HG03066 (cell line): ENCODE measurements at regions not wholly inside any gene's neighbourhood (a gene's known extent, or its start where the extent isn't known, plus 50 kb on each side); places are given as distances from the start of the nearest gene placed in this dataset.

ENCODE experiments used
- ATAC-seq: cut with Tn5 transposase; IDR thresholded peaks from one replicate; pipeline ENCODE4 v1.9.1; 2021; ENCODE audit warnings: low read depth; ENCODE audit not compliant: unreplicated experiment

DNA sequence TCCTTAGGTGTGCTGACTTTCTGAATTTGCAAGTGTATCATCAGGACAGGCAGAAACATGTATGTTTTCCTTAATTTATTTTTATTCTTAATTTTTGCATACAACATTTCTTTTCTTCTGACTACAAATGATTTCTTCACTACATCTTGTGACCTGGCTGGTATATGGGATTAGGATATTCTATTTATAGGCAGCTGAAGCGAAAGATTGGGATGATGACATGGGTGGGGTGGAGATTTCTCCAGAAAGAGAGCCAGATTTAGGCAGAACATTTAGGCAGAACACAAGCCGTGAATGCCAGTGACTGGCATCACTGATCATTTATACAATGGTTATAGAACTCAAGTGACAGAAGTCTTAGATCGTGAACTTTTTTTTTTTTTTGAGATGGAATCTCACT, 256.7 kb downstream of the KLF6 start:
- no peak for ATAC-seq

DNA sequence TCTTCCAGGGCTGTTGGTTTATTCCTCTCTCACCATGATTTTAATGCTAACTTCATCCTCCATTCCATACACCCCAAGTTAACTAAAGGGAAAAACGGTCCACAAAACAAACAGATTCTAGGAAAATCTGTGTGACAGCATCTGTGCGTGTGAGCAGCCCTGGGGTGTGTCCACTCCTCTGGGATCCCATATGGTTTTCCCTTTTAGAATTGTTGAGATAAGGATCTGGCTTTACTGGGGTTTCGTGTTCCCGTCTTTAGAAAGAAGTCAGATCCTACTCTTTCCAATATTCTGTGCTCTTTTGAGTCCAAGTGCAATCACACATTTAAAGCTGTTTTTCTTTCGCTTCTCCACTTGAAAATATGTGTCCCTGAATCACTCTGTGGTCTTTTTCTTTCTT, 257.1 kb downstream of the KLF6 start:
- no peak for ATAC-seq

DNA sequence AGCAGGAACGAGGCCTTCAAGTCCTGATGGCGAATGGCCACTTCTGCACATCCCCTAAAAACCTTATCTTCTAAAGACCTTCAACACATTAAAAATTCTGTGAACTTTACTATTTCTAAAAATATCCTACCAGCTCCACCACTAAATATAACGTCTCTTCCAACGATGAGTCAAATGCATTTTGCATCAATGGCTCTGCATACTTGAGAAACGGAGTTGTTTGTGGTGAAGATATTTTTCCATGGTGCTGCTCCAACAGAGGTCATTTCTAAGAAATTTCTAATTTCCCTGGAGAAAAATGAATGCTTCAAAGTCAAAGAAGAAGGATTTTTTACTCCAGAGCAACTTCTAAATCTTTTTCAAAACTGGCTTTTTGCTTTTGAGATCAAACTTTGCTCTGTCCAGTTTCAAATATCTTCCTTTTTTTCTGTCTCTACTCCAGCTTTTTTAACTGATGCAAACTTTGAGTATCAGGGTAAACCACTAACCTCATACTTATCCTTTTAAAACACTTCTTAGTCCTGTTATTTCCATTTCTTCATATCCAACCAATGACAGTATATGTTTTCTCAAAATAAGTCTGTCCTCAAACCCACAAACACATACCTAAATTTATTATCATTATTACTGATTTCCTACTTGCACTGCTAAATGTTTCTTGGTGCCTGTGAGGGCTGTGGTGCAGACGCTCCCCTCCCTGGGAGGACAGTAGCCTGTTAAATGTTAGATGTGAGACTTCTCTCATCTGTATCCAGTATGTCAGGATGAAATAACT, 258.1 kb downstream of the KLF6 start:
- no peak for ATAC-seq

DNA sequence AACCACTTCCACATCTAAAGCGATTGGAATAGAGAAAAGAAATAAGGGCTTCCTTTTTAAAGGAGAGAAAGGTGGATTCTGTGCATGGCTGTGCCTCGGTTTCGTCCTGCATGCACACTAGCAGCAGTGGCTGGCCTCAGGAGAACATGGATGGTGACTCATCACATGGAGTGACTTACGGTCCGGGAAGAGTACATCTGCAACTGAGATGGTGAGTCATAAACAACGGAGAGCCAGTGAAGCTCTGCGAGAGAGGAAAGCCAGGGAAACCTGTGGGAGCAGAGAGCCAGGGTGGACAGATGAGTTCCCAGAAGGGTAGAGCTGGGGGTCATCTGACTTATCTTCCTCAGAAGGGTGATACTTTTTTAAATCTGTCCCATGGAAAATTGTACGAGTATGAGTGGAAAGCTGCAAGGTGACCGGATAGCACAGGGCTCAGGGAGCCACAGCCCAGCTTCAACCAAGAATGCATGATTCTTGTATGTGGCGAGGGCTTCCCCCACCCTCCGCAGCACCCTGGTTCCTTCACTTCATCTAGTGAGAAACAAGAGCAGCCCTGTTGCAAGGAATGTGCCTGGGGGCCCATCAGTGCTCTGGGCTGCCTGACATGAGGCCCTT, 259.1 kb downstream of the KLF6 start:
- no peak for ATAC-seq

DNA sequence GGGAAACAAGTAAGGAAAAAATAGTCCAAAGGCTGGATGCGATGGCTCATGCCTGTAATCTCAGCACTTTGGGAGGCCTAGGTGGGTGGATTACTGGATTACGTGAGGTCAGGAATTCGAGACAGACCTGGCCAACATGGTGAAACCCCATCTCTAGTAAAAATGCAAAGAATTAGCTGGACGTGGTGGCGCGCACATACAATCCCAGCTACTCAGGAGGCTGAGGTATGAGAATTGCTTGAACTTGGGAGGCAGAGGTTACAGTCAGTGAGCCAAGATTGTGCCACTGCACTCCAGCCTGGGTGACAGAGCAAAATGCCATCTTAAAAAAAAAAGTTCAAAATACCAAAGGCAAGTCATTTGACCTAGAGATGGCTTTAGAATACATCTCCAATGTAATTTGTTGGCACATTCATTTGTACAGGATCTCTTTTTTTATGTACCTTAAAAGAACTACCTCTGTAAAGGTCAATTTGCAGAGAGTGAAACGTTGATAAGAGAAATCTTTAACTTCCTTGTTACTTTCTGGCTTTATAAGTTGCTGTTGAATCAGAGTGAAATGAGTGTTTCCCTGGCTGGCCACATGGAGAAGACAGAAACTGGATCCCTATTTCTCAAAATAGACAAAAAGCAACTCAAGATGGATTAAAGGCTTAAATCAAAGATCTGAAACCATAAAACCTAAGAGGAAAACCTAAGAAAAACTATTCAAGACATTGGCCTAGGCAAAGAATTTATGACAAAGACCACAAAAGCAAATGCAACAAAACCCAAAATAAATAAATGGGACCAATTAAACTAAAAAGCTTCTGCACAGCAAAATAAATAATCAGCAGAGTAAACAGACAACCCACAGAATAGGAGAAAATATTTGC, 260.7 kb downstream of the KLF6 start:
- ATAC-seq = no peak

DNA sequence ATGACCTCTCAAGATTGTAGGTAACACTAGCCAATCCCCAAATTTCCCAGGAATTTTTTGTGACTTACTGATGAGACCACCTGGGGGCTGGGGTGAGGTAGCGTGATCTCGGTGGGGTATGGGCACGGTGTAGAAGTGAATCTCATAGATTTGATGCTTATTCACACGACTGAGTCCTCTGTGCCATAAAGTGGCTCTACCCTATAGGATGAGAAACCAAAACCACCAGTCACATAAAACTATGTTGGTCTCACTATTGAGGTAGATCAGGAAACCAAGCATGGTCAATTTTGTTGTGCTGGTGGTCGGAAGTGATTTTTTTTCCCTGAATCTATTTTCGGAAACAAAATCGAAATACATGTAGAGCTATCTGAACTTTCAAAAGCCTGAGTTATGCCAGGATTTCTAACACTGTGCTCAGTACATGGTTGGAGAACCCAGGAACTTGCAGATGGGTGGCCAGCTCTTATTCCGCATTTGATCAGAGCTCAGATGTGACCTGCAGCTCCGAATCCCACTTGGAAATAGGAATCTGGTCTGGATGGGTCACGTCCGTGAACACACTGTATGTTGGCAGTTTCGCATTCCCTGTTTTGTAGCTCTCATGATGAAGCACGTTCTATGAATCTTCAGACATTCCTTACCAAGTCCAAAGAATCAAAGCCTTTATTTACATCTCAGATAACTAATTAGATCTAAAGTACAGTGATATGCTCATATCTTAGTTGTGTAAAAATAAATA, 261.5 kb downstream of the KLF6 start:
- ATAC-seq = no peak

DNA sequence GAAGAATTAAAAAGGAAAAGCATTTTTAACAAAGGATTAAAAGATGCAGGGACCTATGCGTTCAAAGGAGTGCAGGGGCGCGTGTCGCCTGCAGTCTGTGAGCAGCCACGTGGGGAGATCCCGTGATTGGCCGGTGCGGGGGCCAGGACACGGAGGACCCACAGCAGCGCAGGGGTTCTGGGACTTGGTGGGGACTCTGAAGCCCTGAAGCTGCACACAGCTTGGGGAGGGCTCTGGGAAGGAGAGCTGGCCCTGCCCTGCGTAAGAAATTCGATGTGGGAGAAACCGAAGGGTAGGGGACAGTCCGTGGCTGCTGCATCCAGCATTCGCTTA, 268.1 kb downstream of the KLF6 start:
- no peak for ATAC-seq

DNA sequence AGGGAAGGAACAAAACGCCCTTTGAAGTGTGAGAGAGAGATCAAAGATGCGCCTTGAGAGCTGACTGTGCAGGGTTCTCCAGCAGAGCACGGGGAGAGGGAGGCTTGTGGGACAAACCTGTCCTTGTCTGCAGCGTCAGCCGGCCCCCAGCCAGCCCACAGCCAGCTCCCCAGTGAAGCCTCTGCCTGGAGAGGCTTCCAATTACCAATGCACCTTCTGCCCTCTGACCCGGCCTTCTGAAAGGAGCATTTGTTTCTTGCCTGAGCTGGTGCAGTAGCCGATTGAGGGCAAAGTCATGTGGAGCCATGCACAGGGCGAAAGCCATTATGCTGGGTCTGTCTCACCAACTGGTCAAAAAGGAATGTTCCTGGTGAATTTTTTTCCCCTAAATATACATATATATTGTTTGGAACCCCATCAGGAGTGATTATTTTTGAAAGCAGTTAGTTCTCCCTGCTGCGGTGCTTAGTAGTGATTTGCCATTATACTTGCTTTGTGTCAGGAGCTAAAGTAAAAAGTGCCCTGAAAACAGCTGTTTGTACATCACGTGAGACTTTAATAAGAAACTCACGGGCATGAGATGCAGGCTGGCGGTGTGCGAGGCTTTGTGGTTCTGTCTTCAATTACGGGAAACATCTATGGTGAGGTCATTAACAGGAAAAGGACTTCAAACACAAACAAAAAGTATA, 268.6 kb downstream of the KLF6 start:
- ATAC-seq = no peak

DNA sequence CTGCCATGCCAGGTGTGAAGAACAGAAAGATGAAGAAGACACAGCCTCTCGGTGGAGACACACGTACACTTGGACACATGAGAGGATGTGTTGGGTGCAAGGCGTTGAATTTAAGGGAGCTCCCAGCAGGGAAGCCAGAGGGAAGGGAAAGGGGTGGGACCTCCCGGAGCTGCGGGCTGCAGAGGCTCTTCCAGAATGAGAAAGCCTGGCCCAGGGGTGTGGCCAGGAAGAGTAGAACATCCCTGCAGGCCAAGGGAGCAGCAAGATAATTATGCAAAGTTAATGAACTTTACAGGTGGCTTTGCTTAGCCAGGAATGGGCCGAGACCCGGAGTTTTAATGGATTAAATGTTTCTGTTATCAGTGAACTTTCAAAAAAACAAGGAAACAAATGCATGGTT, 270.3 kb downstream of the KLF6 start:
- no peak for ATAC-seq

DNA sequence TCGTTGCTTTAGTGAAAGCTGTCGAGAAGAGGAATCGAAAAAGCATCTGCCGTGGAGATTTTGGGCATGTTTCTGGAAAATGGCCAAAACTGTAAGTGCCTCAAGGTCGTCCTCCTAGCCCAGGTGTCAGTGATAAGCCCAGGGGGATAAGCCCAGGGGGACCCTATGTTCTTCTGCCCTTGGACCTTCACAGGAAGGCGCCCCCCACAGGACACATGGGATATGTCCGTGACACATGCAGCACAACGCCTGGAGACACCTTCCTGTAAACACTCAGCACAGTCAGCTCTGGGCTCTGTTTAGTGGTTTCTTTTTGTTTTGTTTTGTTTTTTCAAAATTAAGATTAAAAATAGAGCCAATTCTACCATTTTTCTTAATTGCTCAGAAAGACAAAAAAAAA, 272.7 kb downstream of the KLF6 start:
- ATAC-seq = no peak

DNA sequence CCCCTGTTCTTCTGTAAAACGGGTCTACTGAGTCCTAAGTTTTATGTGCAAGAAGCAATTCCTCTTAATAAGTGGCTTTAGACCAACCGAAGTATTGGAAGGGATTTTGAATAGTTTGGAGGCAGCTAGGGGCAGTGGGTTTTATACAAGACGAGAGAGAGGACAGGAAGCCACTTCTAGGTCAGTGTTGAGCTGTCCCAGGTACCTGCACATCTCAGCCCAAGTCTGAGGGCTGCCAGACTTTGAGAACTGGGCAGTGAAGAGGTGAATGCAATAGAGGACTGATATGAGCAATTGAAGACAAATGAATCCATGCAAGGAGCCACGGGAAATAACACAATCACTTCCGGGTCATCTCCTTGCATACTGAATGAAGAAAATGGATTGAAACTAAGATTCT, 273.5 kb downstream of the KLF6 start:
- ATAC-seq = no peak

DNA sequence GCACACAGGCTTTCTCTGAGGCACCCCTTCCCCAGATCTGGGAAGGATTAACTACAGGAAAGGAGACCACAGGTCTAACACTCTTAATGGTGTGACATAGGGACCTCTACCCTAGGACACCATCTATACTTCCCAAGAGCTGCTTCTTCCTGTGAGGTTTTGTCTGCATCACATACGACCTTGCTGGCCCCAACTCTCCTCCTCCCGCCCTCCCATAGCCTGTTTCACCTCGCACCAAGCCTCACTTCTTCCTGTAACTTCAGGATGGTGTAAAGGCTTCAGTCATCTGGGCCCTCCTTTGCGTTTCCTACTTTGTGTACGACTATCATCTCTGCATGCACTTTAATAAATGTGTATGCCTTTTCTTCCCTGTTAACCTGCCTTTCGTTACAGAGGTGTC, 274.3 kb downstream of the KLF6 start:
- no peak for ATAC-seq

DNA sequence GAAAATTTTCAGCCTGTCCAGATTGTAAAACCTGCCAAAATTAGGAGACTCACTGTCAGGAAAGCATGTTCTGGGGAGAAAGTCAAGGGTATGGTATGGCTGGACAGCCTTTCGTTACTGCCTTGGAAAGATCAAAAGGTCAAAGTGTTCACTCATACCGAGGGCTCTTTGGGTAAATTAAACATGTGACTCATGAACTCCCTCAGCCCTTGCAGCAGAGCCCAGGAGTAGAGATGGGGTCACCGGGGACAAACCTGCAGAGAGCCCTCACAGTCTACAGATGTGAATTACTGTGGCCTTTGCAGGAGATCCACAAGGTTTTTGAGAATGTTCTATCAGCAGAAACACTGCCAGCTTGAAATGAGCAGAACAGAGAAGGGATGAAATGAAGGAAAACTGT, 275.7 kb downstream of the KLF6 start:
- no peak for ATAC-seq

DNA sequence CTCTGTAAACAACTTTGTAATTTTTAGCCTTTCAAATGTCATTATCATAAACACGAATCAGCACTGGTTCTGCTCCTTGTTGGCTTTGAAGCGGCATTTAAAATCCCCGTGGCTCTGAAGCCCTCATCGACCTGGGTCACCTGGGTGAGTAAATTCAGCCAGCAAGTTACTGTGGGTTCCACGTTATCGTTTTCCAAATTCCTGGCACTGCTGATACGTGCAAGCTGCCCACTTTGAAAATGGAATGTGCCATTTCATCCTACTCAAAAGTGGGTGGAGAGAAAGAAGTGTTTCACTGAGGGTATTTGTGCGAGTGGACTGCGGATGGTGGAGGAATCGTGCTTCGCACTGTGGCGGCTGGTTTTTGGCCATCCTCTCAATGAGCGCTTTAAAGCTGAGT, 281.7 kb downstream of the KLF6 start:
- no peak for ATAC-seq

DNA sequence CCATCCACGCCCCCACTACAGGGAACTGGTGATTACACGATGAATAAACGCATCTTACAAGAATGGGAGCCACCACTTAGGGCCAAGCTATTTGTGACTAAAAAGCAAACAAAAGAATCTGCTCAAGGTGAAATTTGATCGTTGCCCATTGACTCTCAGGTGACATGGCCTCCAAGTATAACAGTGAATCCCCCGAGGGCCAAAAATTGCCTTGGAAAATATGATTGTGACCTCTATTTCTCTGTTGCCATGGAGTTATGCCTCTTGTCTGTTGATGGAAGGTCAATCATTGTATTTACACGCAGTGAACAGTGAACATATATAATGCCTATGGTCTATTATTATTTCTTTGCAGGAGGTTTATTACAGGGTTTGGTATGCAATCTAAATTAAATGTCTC, 282.3 kb downstream of the KLF6 start:
- ATAC-seq = no peak

DNA sequence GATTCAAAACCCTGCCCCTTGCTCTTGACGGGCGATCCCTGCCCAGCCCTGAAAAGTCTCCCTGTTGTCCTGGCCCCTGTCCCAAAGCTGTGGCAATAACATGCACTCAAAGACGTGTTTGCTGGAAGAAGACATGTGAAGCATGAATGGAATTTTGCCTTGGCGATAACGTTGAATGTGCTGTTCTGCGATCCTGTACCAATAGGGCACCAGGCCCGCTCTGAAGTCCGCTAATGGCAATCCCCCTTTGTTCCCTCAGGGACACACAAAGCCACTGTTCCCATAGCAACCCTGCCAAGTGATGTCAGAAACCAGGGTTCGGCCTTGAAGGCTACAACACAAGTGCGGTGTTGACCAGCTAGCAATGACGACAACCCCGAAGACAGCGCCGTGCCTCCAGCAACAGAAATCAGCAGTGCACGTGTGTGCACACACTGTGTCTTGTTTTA, 284.6 kb downstream of the KLF6 start:
- ATAC-seq = no peak

DNA sequence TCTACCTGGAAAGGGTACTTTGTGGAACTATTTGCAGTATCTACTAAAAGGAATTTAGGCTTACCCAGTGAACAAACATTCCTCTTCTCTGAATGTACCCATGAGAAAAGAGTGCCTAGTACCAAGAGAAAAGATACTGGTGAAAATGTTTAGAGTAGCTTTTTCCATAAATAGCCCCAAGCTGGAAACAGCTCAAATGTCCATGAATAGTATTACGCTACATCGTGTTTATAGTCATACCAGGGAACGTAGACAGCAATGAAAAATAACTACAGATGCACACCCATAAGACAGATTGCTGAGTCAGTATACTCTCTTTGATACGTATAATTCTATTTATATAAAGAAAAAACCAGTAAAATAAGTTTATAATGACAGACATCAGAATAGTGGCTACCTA, 285.9 kb downstream of the KLF6 start:
- no peak for ATAC-seq

DNA sequence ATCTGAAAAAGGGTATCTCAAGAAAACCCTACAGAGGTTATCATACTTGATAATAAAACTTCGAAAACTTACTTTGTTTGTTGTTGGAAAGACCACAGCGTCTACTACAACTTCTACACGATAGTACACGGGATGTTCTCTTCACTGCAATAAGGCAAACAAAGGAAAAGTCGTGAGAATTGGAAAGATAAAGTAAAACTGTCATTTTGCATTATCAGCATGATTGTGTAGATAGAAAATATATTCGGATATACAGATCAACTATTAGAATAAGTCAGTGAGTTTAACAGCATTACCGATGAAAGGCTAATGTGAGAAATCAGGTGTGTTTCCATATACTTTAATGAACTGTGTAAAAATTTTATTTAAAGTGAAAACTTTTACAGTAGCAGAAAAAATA, 287.4 kb downstream of the KLF6 start:
- no peak for ATAC-seq

DNA sequence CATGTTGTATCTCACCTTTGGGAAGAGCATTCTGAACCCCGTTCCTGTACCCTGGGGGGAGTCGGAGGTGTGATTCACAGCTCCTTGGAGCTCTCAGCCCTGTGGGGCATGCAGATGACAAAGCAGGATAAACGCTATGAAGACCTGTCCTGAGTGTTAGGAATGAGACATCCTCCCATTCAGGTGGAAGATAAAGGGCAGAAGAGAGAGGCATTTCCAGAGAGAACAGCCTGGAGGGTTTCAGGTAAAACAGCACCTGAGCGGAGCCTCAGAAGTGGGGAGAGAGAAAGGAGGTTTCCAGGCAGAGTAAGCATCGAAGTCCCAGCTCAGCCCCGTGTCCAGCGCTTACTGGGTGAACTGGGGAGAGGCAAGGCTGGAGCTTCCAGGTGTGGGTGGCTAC, 288.9 kb downstream of the KLF6 start:
- no peak for ATAC-seq

DNA sequence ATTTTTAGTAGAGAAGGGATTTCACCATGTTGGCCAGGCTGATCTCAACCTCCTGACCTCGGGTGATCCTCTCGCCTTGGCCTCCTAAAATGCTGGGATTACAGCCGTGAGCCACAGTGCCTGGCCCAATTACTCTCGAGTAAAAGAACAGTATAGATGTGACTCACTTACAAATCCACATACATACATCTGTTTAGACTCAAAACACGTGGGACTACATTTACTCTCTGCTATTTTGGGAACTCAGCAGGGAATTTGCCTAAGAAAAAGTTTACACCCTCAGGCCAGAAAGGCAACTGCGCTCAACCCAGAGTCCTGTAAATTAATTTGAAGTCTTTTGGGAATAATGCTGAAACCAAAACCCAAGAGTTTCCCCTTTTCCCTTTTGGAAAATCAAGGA, 289.7 kb downstream of the KLF6 start:
- no peak for ATAC-seq
